ENCODE measurements at regions not wholly inside any gene's neighbourhood (a gene's known extent, or its start where the extent isn't known, plus 50 kb on each side); places are given as distances from the start of the nearest gene placed in this dataset.

DNA sequence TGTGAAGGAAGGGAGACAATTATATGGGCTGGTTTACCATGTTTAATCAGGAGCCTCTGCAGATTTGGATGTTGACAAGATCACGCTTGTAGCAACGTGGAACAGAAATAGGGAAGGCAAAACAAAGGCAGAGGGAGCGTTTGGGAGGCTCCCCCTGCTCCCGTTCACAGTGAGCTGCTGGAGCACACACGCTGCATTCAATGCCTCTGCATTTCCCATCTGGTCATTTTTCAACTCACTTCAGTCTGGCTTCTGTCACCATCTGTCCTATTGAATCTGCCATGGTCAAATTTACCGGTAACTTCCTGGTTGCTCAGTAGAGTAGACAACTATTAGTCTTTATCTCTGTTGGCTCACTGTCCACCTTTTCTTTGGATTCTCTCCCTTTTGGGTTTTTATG, 91.0 kb downstream of the NHLRC3 start:
- no peak overlapping the region for H3K27ac ChIP-seq (replicated peaks)
- H3K4me1 ChIP-seq, result no peaks in the 10 kb centered on the region
- intact Hi-C loops (cut with micrococcal nuclease), result no loop called here
- H3K36me3 ChIP-seq, result no peaks in the 10 kb centered on the region
- DNase-seq, result no peak
- no peak overlapping the region for H3K4me3 ChIP-seq
- no peak for TF ChIP-seq CTCF (IDR thresholded peaks at IDR 0.05; ENCODE audit: borderline replicate concordance)
- no peaks in the 10 kb centered on the region for H3K9me3 ChIP-seq (replicated peaks)
- no peaks in the 10 kb centered on the region for H3K27me3 ChIP-seq (ENCODE audit: low read depth)

- Histone ChIP-seq H3K4me3 (no peak overlapping the region), H3K4me1 (no peaks in the 10 kb centered on the region), H3K9me3 (replicated peaks) (no peaks in the 10 kb centered on the region), H3K27ac (replicated peaks) (no peak overlapping the region), H3K36me3 (no peaks in the 10 kb centered on the region), H3K27me3 (ENCODE audit: low read depth) (no peaks in the 10 kb centered on the region)
- intact Hi-C loops (cut with micrococcal nuclease), result no loop called here
- TF ChIP-seq CTCF (IDR thresholded peaks at IDR 0.05; ENCODE audit: borderline replicate concordance), result no peak
- DNase-seq, result no peak
Measured at GRCh38 chr13:39130301-39130700, 92.0 kb downstream of the NHLRC3 start.

GRCh38 chr13:39132286-39133230, 94.3 kb downstream of the NHLRC3 start:
- no peak for DNase-seq
- Histone ChIP-seq H3K4me1 (no peaks in the 10 kb centered on the region), H3K27ac (replicated peaks) (no peak overlapping the region), H3K4me3 (no peak overlapping the region), H3K36me3 (no peaks in the 10 kb centered on the region), H3K27me3 (ENCODE audit: low read depth) (no peaks in the 10 kb centered on the region), H3K9me3 (replicated peaks) (no peaks in the 10 kb centered on the region)
- intact Hi-C loops (cut with micrococcal nuclease), result no loop called here
- TF ChIP-seq CTCF (IDR thresholded peaks at IDR 0.05; ENCODE audit: borderline replicate concordance), result no peak

GRCh38 chr13:39133781-39134180, 95.5 kb downstream of the NHLRC3 start:
- DNase-seq, result no peak
- Histone ChIP-seq H3K27ac (replicated peaks) (no peak overlapping the region), H3K9me3 (replicated peaks) (no peaks in the 10 kb centered on the region), H3K4me3 (no peak overlapping the region), H3K27me3 (ENCODE audit: low read depth) (no peaks in the 10 kb centered on the region), H3K36me3 (no peaks in the 10 kb centered on the region), H3K4me1 (no peaks in the 10 kb centered on the region)
- TF ChIP-seq CTCF (IDR thresholded peaks at IDR 0.05; ENCODE audit: borderline replicate concordance), result no peak
- intact Hi-C loops (cut with micrococcal nuclease), result no loop called here

- intact Hi-C loops (cut with micrococcal nuclease), result no loop called here
- H3K4me3 ChIP-seq, result no peak overlapping the region
- no peak for TF ChIP-seq CTCF (IDR thresholded peaks at IDR 0.05; ENCODE audit: borderline replicate concordance)
- H3K27ac ChIP-seq (replicated peaks), result no peak overlapping the region
- H3K27me3 ChIP-seq (ENCODE audit: low read depth), result no peaks in the 10 kb centered on the region
- DNase-seq, result no peak
- no peaks in the 10 kb centered on the region for H3K4me1 ChIP-seq
- H3K36me3 ChIP-seq, result no peaks in the 10 kb centered on the region
- H3K9me3 ChIP-seq (replicated peaks), result no peaks in the 10 kb centered on the region
Measured at GRCh38 chr13:39134574-39134973, 96.3 kb downstream of the NHLRC3 start.
